ENCODE measurements at regions not wholly inside any gene's neighbourhood (a gene's known extent, or its start where the extent isn't known, plus 50 kb on each side); places are given as distances from the start of the nearest gene placed in this dataset.
"Not testable (repeated sequence)": the region's sequence is repeated elsewhere in the genome, so short reads cannot be mapped to it uniquely, and the experiment has no call there.

GRCh38 chr6:119865466-119866350, 516.1 kb upstream of the MAN1A1 start:
- Mint-ChIP-seq H3K27ac (no peak overlapping the region), H3K9me3 (no peaks in the 10 kb centered on the region), H3K36me3 (ENCODE audit: low read depth) (no peaks in the 10 kb centered on the region), H3K4me3 (no peak overlapping the region), H3K27me3 (ENCODE audit: low read depth) (no peaks in the 10 kb centered on the region), H3K4me1 (ENCODE audit: low read depth) (no peaks in the 10 kb centered on the region)

- Mint-ChIP-seq H3K36me3 (ENCODE audit: low read depth) (no peaks in the 10 kb centered on the region), H3K4me1 (ENCODE audit: low read depth) (no peaks in the 10 kb centered on the region), H3K4me3 (no peak overlapping the region), H3K27ac (no peak overlapping the region), H3K9me3 (no peaks in the 10 kb centered on the region), H3K27me3 (ENCODE audit: low read depth) (no peaks in the 10 kb centered on the region)
Measured at GRCh38 chr6:119862719-119863118, 513.2 kb upstream of the MAN1A1 start.

- Mint-ChIP-seq H3K36me3 (ENCODE audit: low read depth) (no peaks in the 10 kb centered on the region), H3K27ac (no peak overlapping the region), H3K4me3 (no peak overlapping the region), H3K27me3 (ENCODE audit: low read depth) (no peaks in the 10 kb centered on the region), H3K4me1 (ENCODE audit: low read depth) (peaks cover 12% of the 10 kb centered on the region), H3K9me3 (no peaks in the 10 kb centered on the region)
Measured at GRCh38 chr6:119858901-119859300, 509.3 kb upstream of the MAN1A1 start.

- H3K4me3 Mint-ChIP-seq, result peak overlapping the region; percentile 58
- H3K9me3 Mint-ChIP-seq, result no peaks in the 10 kb centered on the region
- peak overlapping the region; percentile 26 for H3K27ac Mint-ChIP-seq
- no peaks in the 10 kb centered on the region for H3K36me3 Mint-ChIP-seq (ENCODE audit: low read depth)
- H3K4me1 Mint-ChIP-seq (ENCODE audit: low read depth), result peaks cover 12% of the 10 kb centered on the region
- no peaks in the 10 kb centered on the region for H3K27me3 Mint-ChIP-seq (ENCODE audit: low read depth)
Measured at GRCh38 chr6:119856136-119856535, 506.6 kb upstream of the MAN1A1 start.

GRCh38 chr6:119848696-119849095, 499.1 kb upstream of the MAN1A1 start:
- Mint-ChIP-seq H3K36me3 (ENCODE audit: low read depth) (no peaks in the 10 kb centered on the region), H3K27ac (no peak overlapping the region), H3K4me1 (ENCODE audit: low read depth) (no peaks in the 10 kb centered on the region), H3K9me3 (no peaks in the 10 kb centered on the region), H3K27me3 (ENCODE audit: low read depth) (no peaks in the 10 kb centered on the region), H3K4me3 (no peak overlapping the region)

- H3K36me3 Mint-ChIP-seq (ENCODE audit: low read depth), result no peaks in the 10 kb centered on the region
- H3K27me3 Mint-ChIP-seq (ENCODE audit: low read depth), result no peaks in the 10 kb centered on the region
- H3K9me3 Mint-ChIP-seq, result peaks cover 6% of the 10 kb centered on the region
- H3K4me1 Mint-ChIP-seq (ENCODE audit: low read depth), result no peaks in the 10 kb centered on the region
- no peak overlapping the region for H3K27ac Mint-ChIP-seq
- no peak overlapping the region for H3K4me3 Mint-ChIP-seq
Measured at GRCh38 chr6:119845161-119845560, 495.6 kb upstream of the MAN1A1 start.

GRCh38 chr6:119844387-119844786, 494.8 kb upstream of the MAN1A1 start:
- no peak overlapping the region for H3K4me3 Mint-ChIP-seq
- no peaks in the 10 kb centered on the region for H3K4me1 Mint-ChIP-seq (ENCODE audit: low read depth)
- no peak overlapping the region for H3K27ac Mint-ChIP-seq
- H3K36me3 Mint-ChIP-seq (ENCODE audit: low read depth), result no peaks in the 10 kb centered on the region
- H3K27me3 Mint-ChIP-seq (ENCODE audit: low read depth), result no peaks in the 10 kb centered on the region
- peaks cover 6% of the 10 kb centered on the region for H3K9me3 Mint-ChIP-seq

- H3K27me3 Mint-ChIP-seq (ENCODE audit: low read depth), result no peaks in the 10 kb centered on the region
Measured at GRCh38 chr6:119842191-119842590, 492.6 kb upstream of the MAN1A1 start.

GRCh38 chr6:119838043-119838442, 488.5 kb upstream of the MAN1A1 start:
- Mint-ChIP-seq H3K4me3 (no peak overlapping the region), H3K9me3 (peaks cover 6% of the 10 kb centered on the region), H3K27me3 (ENCODE audit: low read depth) (no peaks in the 10 kb centered on the region), H3K36me3 (ENCODE audit: low read depth) (no peaks in the 10 kb centered on the region), H3K4me1 (ENCODE audit: low read depth) (no peaks in the 10 kb centered on the region), H3K27ac (no peak overlapping the region)

More at GRCh38 chr6:119842191-119842590, 492.6 kb upstream of the MAN1A1 start:
- Mint-ChIP-seq H3K36me3 (ENCODE audit: low read depth) (no peaks in the 10 kb centered on the region), H3K4me1 (ENCODE audit: low read depth) (no peaks in the 10 kb centered on the region), H3K27ac (no peak overlapping the region), H3K9me3 (peaks cover 6% of the 10 kb centered on the region), H3K4me3 (no peak overlapping the region)

GRCh38 chr6:119834418-119834817, 484.9 kb upstream of the MAN1A1 start:
- H3K9me3 Mint-ChIP-seq, result no peaks in the 10 kb centered on the region
- no peaks in the 10 kb centered on the region for H3K27me3 Mint-ChIP-seq (ENCODE audit: low read depth)
- no peaks in the 10 kb centered on the region for H3K36me3 Mint-ChIP-seq (ENCODE audit: low read depth)
- no peaks in the 10 kb centered on the region for H3K4me1 Mint-ChIP-seq (ENCODE audit: low read depth)
- no peak overlapping the region for H3K27ac Mint-ChIP-seq
- H3K4me3 Mint-ChIP-seq, result no peak overlapping the region

- no peaks in the 10 kb centered on the region for H3K27me3 Mint-ChIP-seq (ENCODE audit: low read depth)
- no peaks in the 10 kb centered on the region for H3K9me3 Mint-ChIP-seq
- no peaks in the 10 kb centered on the region for H3K36me3 Mint-ChIP-seq (ENCODE audit: low read depth)
- no peaks in the 10 kb centered on the region for H3K4me1 Mint-ChIP-seq (ENCODE audit: low read depth)
- H3K27ac Mint-ChIP-seq, result no peak overlapping the region
- no peak overlapping the region for H3K4me3 Mint-ChIP-seq
Measured at GRCh38 chr6:119832411-119832810, 482.9 kb upstream of the MAN1A1 start.

- no peaks in the 10 kb centered on the region for H3K9me3 Mint-ChIP-seq
- no peak overlapping the region for H3K4me3 Mint-ChIP-seq
- peaks cover 3% of the 10 kb centered on the region for H3K27me3 Mint-ChIP-seq (ENCODE audit: low read depth)
- H3K4me1 Mint-ChIP-seq (ENCODE audit: low read depth), result no peaks in the 10 kb centered on the region
- no peak overlapping the region for H3K27ac Mint-ChIP-seq
- no peaks in the 10 kb centered on the region for H3K36me3 Mint-ChIP-seq (ENCODE audit: low read depth)
Measured at GRCh38 chr6:119830494-119831295, 481.1 kb upstream of the MAN1A1 start.

- H3K36me3 Mint-ChIP-seq (ENCODE audit: low read depth), result no peaks in the 10 kb centered on the region
- H3K27ac Mint-ChIP-seq, result no peak overlapping the region
- H3K4me1 Mint-ChIP-seq (ENCODE audit: low read depth), result no peaks in the 10 kb centered on the region
- H3K9me3 Mint-ChIP-seq, result no peaks in the 10 kb centered on the region
- no peak overlapping the region for H3K4me3 Mint-ChIP-seq
- H3K27me3 Mint-ChIP-seq (ENCODE audit: low read depth), result peaks cover 3% of the 10 kb centered on the region
Measured at GRCh38 chr6:119830069-119830468, 480.5 kb upstream of the MAN1A1 start.

GRCh38 chr6:119829499-119829898, 479.9 kb upstream of the MAN1A1 start:
- H3K27ac Mint-ChIP-seq; H3K4me3 Mint-ChIP-seq; H3K36me3 Mint-ChIP-seq (ENCODE audit: low read depth): not testable (repeated sequence)

GRCh38 chr6:119829006-119829405, 479.4 kb upstream of the MAN1A1 start:
- Mint-ChIP-seq H3K9me3 (no peaks in the 10 kb centered on the region), H3K4me3 (no peak overlapping the region), H3K36me3 (ENCODE audit: low read depth) (no peaks in the 10 kb centered on the region), H3K27me3 (ENCODE audit: low read depth) (peaks cover 3% of the 10 kb centered on the region), H3K27ac (no peak overlapping the region), H3K4me1 (ENCODE audit: low read depth) (no peaks in the 10 kb centered on the region)

More at GRCh38 chr6:119829499-119829898, 479.9 kb upstream of the MAN1A1 start:
- H3K9me3 Mint-ChIP-seq; H3K27me3 Mint-ChIP-seq (ENCODE audit: low read depth); H3K4me1 Mint-ChIP-seq (ENCODE audit: low read depth): not testable (repeated sequence)

Measured in T-helper 1 cell treated with Interleukin-12 subunit alpha and Interleukin-12 subunit beta and Interleukin-4 antibody, amounts not matched to agents 30 μg/mL and 1 μg/mL, for 36 hours (primary cell).